ENCODE measurements at regions not wholly inside any gene's neighbourhood (a gene's known extent, or its start where the extent isn't known, plus 50 kb on each side); places are given as distances from the start of the nearest gene placed in this dataset.
"Not testable (repeated sequence)": the region's sequence is repeated elsewhere in the genome, so short reads cannot be mapped to it uniquely, and the experiment has no call there.

- TF ChIP-seq, protein P1, sequence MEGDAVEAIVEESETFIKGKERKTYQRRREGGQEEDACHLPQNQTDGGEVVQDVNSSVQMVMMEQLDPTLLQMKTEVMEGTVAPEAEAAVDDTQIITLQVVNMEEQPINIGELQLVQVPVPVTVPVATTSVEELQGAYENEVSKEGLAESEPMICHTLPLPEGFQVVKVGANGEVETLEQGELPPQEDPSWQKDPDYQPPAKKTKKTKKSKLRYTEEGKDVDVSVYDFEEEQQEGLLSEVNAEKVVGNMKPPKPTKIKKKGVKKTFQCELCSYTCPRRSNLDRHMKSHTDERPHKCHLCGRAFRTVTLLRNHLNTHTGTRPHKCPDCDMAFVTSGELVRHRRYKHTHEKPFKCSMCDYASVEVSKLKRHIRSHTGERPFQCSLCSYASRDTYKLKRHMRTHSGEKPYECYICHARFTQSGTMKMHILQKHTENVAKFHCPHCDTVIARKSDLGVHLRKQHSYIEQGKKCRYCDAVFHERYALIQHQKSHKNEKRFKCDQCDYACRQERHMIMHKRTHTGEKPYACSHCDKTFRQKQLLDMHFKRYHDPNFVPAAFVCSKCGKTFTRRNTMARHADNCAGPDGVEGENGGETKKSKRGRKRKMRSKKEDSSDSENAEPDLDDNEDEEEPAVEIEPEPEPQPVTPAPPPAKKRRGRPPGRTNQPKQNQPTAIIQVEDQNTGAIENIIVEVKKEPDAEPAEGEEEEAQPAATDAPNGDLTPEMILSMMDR (conservative IDR thresholded peaks at IDR 0.05; ENCODE audit: low read depth, low read length), result no peak
- no peak overlapping the region for H3K4me3 ChIP-seq (ENCODE audit: low read depth, low read length)
- DNase-seq (ENCODE audit: low read depth), result no peak
These were observed 1503.5 kb downstream of the UQCRFS1 start for GRCh38 chr19:27709496-27709895.

- not testable (repeated sequence) for DNase-seq (ENCODE audit: low read depth); H3K4me3 ChIP-seq (ENCODE audit: low read depth, low read length)
These were observed 1504.0 kb downstream of the UQCRFS1 start for GRCh38 chr19:27708986-27709385.

DNA sequence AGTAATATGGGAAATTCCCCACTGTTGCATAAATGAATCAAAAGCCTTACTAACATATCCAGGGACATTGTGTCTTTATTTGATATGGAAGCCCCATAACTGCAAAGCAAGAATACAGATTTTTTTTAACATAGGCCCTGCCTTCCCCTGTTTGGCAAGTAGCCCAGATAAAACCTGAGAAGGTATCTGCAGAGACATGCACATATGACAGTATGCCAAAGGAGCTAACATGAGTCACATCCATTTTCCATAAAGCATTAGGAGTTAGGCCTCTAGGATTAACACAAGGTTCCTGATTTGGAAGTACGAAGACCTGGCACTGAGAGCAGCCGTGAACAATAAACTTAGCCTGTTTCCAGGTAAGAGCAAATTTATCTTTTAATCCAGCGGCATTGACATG lies 1505.9 kb downstream of the UQCRFS1 start:
- not testable (repeated sequence) for H3K4me3 ChIP-seq (ENCODE audit: low read depth, low read length); DNase-seq (ENCODE audit: low read depth)

DNA sequence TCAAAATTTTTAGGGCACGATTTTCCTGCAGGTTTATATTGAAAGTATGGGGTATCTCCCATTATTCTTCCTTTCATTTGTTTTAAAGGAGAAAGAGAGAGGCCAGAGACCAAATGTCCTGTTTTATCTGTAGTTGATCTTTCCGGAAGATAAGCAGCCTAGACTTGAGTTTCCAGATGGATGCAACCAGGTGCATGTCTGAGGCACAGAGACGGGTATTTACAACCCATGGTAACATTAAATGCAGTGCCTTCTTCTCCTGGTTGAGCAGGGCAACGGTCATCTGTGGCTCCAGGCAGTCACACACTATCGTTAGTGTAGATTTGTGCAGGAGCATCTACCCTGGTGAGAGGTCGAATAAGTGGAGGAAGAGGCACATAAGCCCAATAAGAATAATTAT lies 1507.1 kb downstream of the UQCRFS1 start:
- no peak overlapping the region for H3K4me3 ChIP-seq (ENCODE audit: low read depth, low read length)
- no peak for DNase-seq (ENCODE audit: low read depth)
- TF ChIP-seq, protein P1 (conservative IDR thresholded peaks at IDR 0.05; ENCODE audit: low read depth, low read length), result no peak

DNA sequence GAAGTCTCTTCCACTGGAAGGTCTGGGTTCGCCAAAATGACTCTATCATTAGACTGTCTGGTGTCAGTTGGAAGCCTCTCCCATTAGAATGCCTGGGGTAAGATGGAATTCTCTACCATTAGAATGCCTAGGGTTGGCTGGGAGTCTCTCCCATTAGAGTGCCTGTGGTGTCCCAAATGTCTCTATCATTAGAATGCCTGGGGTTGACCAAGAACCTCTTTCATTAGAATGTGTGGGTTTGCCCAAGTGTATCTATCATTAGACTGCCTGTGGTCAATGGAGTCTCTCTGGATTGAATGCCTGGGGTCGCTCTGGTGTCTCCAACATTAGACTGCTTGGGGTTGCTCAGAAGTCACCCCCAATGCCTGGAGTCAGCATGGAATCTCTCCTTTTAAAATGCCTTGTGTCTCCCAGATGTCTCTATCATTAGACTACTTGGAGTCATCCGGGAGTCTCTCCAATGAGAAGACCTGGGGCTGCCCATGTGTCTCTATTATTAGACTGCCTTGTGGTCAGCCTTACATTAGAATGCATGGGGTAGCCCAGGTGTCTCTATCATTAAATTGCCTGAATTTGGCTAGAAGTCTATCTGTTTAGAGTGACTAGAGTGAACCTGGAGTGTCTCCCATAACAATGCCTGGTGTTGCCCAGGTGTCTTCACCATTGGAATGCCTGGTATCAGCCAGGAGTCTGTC lies 1518.4 kb downstream of the UQCRFS1 start:
- H3K4me3 ChIP-seq (ENCODE audit: low read depth, low read length), result no peak overlapping the region
- TF ChIP-seq, protein P1 (conservative IDR thresholded peaks at IDR 0.05; ENCODE audit: low read depth, low read length), result no peak
- DNase-seq (ENCODE audit: low read depth), result no peak

DNA sequence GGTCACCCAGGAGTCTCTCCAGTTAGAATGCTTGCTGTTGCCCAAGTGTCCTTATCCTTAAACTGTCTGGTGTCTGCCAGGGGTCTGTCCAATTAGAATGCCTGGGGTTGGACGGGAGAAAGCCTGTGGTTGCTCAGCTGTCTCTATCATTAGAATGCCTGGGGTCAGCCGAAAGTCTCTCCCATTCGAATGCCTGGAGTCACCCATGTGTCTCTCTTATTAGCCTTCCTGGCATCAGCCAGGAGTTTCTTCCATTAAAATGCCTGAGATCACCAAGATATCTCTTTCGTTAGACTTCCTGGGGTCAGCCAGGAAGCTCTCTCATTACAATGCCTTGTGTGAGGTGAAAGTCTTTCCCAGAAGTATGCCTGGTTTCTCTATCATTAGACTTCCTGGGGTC lies 1521.0 kb downstream of the UQCRFS1 start:
- TF ChIP-seq, protein P1 (conservative IDR thresholded peaks at IDR 0.05; ENCODE audit: low read depth, low read length), result no peak
- no peak for DNase-seq (ENCODE audit: low read depth)
- H3K4me3 ChIP-seq (ENCODE audit: low read depth, low read length), result no peak overlapping the region

- no peak overlapping the region for H3K4me3 ChIP-seq (ENCODE audit: low read depth, low read length)
- TF ChIP-seq, protein P1 (conservative IDR thresholded peaks at IDR 0.05; ENCODE audit: low read depth, low read length), result no peak
- no peak for DNase-seq (ENCODE audit: low read depth)
These were observed 1523.2 kb downstream of the UQCRFS1 start for GRCh38 chr19:27689734-27690241.

GRCh38 chr19:27684293-27684692 lies 1528.7 kb downstream of the UQCRFS1 start:
- no peak for DNase-seq (ENCODE audit: low read depth)
- H3K4me3 ChIP-seq (ENCODE audit: low read depth, low read length), result no peak overlapping the region
- TF ChIP-seq, protein P1 (conservative IDR thresholded peaks at IDR 0.05; ENCODE audit: low read depth, low read length), result no peak

All from choroid plexus epithelial cell (primary cell).